Mesendoderm (in vitro differentiated cells): ENCODE measurements at regions not wholly inside any gene's neighbourhood (a gene's known extent, or its start where the extent isn't known, plus 50 kb on each side); places are given as distances from the start of the nearest gene placed in this dataset.

ENCODE experiments used
- DNase-seq: peaks from one replicate; pipeline ENCODE4 v3.0.0; 2013
- H2AK5ac ChIP-seq: 2 replicates; pipeline ENCODE4 v1.6.1; 2013; ENCODE audit warnings: low read length, inconsistent platforms
- H2BK120ac ChIP-seq: 2 replicates; pipeline ENCODE4 v1.6.1; 2013; ENCODE audit warnings: low read depth, mild to moderate bottlenecking, low read length, moderate library complexity, mixed read lengths
- H2BK15ac ChIP-seq: replicated peaks from 2 replicates; pipeline ENCODE4 v1.6.1; 2013; ENCODE audit warnings: low read depth, mild to moderate bottlenecking, moderate library complexity
- H2BK5ac ChIP-seq: 2 replicates; pipeline ENCODE4 v1.6.1; 2013; ENCODE audit warnings: low read length, inconsistent platforms
- H3K18ac ChIP-seq: 2 replicates; pipeline ENCODE4 v1.6.1; 2013; ENCODE audit warnings: mild to moderate bottlenecking, low read length, mixed read lengths
- H3K23ac ChIP-seq: one replicate; pipeline ENCODE4 v1.6.1; 2013; ENCODE audit warnings: low read length
- H3K27ac ChIP-seq: 2 replicates; pipeline ENCODE4 v1.5.1; 2013; ENCODE audit warnings: low read depth, mild to moderate bottlenecking, inconsistent platforms, low read length, moderate library complexity
- H3K27me3 ChIP-seq: 2 replicates; pipeline ENCODE4 v1.6.1; 2013; ENCODE audit warnings: low read length, control low read depth, mild to moderate bottlenecking, inconsistent platforms; ENCODE audit not compliant: insufficient read depth, poor library complexity
- H3K36me3 ChIP-seq: 2 replicates; pipeline ENCODE4 v1.6.1; 2013; ENCODE audit warnings: low read length, inconsistent platforms; ENCODE audit not compliant: control insufficient read depth, insufficient read depth
- H3K4ac ChIP-seq: one replicate; pipeline ENCODE4 v1.6.1; 2013; ENCODE audit warnings: low read depth, mild to moderate bottlenecking, low read length, moderate library complexity
- H3K4me1 ChIP-seq: 2 replicates; pipeline ENCODE4 v1.6.1; 2013; ENCODE audit warnings: low read depth, low read length, inconsistent platforms; ENCODE audit not compliant: control insufficient read depth
- H3K4me2 ChIP-seq: 2 replicates; pipeline ENCODE4 v1.6.1; 2013; ENCODE audit warnings: low read length
- H3K4me3 ChIP-seq: 2 replicates; pipeline ENCODE4 v1.5.1; 2013; ENCODE audit warnings: mild to moderate bottlenecking, low read length
- H3K56ac ChIP-seq: one replicate; pipeline ENCODE4 v1.6.1; 2013; ENCODE audit warnings: low read length
- H3K79me1 ChIP-seq: 2 replicates; pipeline ENCODE4 v1.6.1; 2013; ENCODE audit warnings: low read length, inconsistent platforms
- H3K79me2 ChIP-seq: 2 replicates; pipeline ENCODE4 v1.6.1; 2013; ENCODE audit warnings: mild to moderate bottlenecking, low read length; ENCODE audit not compliant: control insufficient read depth, insufficient read depth
- H3K9ac ChIP-seq: 2 replicates; pipeline ENCODE4 v1.6.1; 2013; ENCODE audit warnings: low read length, inconsistent platforms
- H4K5ac ChIP-seq: one replicate; pipeline ENCODE4 v1.6.1; 2013; ENCODE audit warnings: low read length
- H4K8ac ChIP-seq: one replicate; pipeline ENCODE4 v1.6.1; 2013; ENCODE audit warnings: low read depth, mild to moderate bottlenecking, control low read depth, low read length, moderate library complexity
- WGBS: extraction: QIAGEN DNeasy Blood & Tissue Kit; methylation state at CpG from one replicate; pipeline ENCODE4 v1.1.7; 2013; ENCODE audit warnings: low lambda C conversion rate, missing lambda C conversion rate; ENCODE audit not compliant: insufficient coverage; ENCODE audit errors: extremely low coverage; 5-methylcytosine and 5-hydroxymethylcytosine counted together

- H2AK5ac ChIP-seq, result no peak overlapping the region
- H3K4me1 ChIP-seq, result no peaks in the 10 kb centered on the region
- no peak overlapping the region for H3K4ac ChIP-seq
- no peak for DNase-seq
- whole genome bisulfite sequencing, result no CpG with 5 or more reads among the region's 1 CpG
- no peak overlapping the region for H3K4me3 ChIP-seq
- no peaks in the 10 kb centered on the region for H3K79me2 ChIP-seq
- no peaks in the 10 kb centered on the region for H3K27me3 ChIP-seq
- no peak overlapping the region for H3K27ac ChIP-seq
- no peak overlapping the region for H3K9ac ChIP-seq
- no peaks in the 10 kb centered on the region for H3K36me3 ChIP-seq
- no peaks in the 10 kb centered on the region for H3K79me1 ChIP-seq
- H3K56ac ChIP-seq, result no peak overlapping the region
- H2BK15ac ChIP-seq, result no peak overlapping the region
- no peak overlapping the region for H3K23ac ChIP-seq
- no peak overlapping the region for H3K18ac ChIP-seq
- H3K4me2 ChIP-seq, result no peak overlapping the region
- no peak overlapping the region for H4K8ac ChIP-seq
- no peak overlapping the region for H2BK120ac ChIP-seq
- H4K5ac ChIP-seq, result no peak overlapping the region
- no peak overlapping the region for H2BK5ac ChIP-seq
These were observed 701.7 kb downstream of the RWDD3 start for GRCh38 chr1:95935719-95936118.

GRCh38 chr1:95941121-95941798, 707.2 kb downstream of the RWDD3 start:
- no peak overlapping the region for H4K5ac ChIP-seq
- H3K18ac ChIP-seq, result no peak overlapping the region
- no peaks in the 10 kb centered on the region for H3K4me1 ChIP-seq
- no peaks in the 10 kb centered on the region for H3K36me3 ChIP-seq
- no peak overlapping the region for H3K27ac ChIP-seq
- no peak overlapping the region for H3K9ac ChIP-seq
- H3K27me3 ChIP-seq, result no peaks in the 10 kb centered on the region
- H4K8ac ChIP-seq, result no peak overlapping the region
- no peak overlapping the region for H2BK15ac ChIP-seq
- no peak overlapping the region for H3K4me3 ChIP-seq
- no peaks in the 10 kb centered on the region for H3K79me2 ChIP-seq
- no peak overlapping the region for H3K4ac ChIP-seq
- no peak overlapping the region for H2BK5ac ChIP-seq
- H3K79me1 ChIP-seq, result no peaks in the 10 kb centered on the region
- H2BK120ac ChIP-seq, result no peak overlapping the region
- H2AK5ac ChIP-seq, result no peak overlapping the region
- H3K23ac ChIP-seq, result no peak overlapping the region
- DNase-seq, result no peak
- no peak overlapping the region for H3K4me2 ChIP-seq
- H3K56ac ChIP-seq, result no peak overlapping the region
- WGBS, result no CpG with 5 or more reads among the region's 3 CpGs

- Histone ChIP-seq H3K4me2 (no peak overlapping the region), H2BK15ac (no peak overlapping the region), H3K27me3 (no peaks in the 10 kb centered on the region), H4K5ac (no peak overlapping the region), H4K8ac (no peak overlapping the region), H3K79me1 (no peaks in the 10 kb centered on the region), H3K18ac (no peak overlapping the region), H3K79me2 (no peaks in the 10 kb centered on the region), H3K27ac (no peak overlapping the region), H2AK5ac (no peak overlapping the region), H2BK5ac (no peak overlapping the region), H3K36me3 (no peaks in the 10 kb centered on the region), H3K56ac (no peak overlapping the region), H3K4me1 (no peaks in the 10 kb centered on the region), H3K9ac (no peak overlapping the region), H3K4ac (no peak overlapping the region), H3K4me3 (no peak overlapping the region), H2BK120ac (no peak overlapping the region), H3K23ac (no peak overlapping the region)
- peak; percentile 81 for DNase-seq
These were observed 714.0 kb downstream of the RWDD3 start for GRCh38 chr1:95948023-95948422.

- H3K4me3 ChIP-seq, result no peak overlapping the region
- H3K4me2 ChIP-seq, result no peak overlapping the region
- no peaks in the 10 kb centered on the region for H3K79me1 ChIP-seq
- H3K36me3 ChIP-seq, result no peaks in the 10 kb centered on the region
- H3K18ac ChIP-seq, result peak overlapping the region; percentile 51
- no peak overlapping the region for H3K27ac ChIP-seq
- no peak overlapping the region for H4K8ac ChIP-seq
- no peak overlapping the region for H2BK5ac ChIP-seq
- H3K9ac ChIP-seq, result no peak overlapping the region
- no peak overlapping the region for H3K56ac ChIP-seq
- no peak overlapping the region for H3K23ac ChIP-seq
- peak; percentile 13 for DNase-seq
- no peaks in the 10 kb centered on the region for H3K4me1 ChIP-seq
- H3K79me2 ChIP-seq, result no peaks in the 10 kb centered on the region
- peak overlapping the region; percentile 16 for H3K4ac ChIP-seq
- H2BK120ac ChIP-seq, result no peak overlapping the region
- WGBS, result no CpG with 5 or more reads among the region's 12 CpGs
- no peaks in the 10 kb centered on the region for H3K27me3 ChIP-seq
- H2BK15ac ChIP-seq, result peak overlapping the region; percentile 85
- H4K5ac ChIP-seq, result no peak overlapping the region
- H2AK5ac ChIP-seq, result no peak overlapping the region
These were observed 717.5 kb downstream of the RWDD3 start for GRCh38 chr1:95951371-95952102.

- H3K4me1 ChIP-seq, result no peaks in the 10 kb centered on the region
- no peak overlapping the region for H3K9ac ChIP-seq
- DNase-seq, result peak; percentile 56
- no peaks in the 10 kb centered on the region for H3K79me1 ChIP-seq
- no peak overlapping the region for H3K4ac ChIP-seq
- H2BK120ac ChIP-seq, result no peak overlapping the region
- WGBS, result no CpG with 5 or more reads among the region's 4 CpGs
- no peak overlapping the region for H3K56ac ChIP-seq
- no peak overlapping the region for H2AK5ac ChIP-seq
- H2BK5ac ChIP-seq, result no peak overlapping the region
- H3K36me3 ChIP-seq, result no peaks in the 10 kb centered on the region
- H3K4me2 ChIP-seq, result no peak overlapping the region
- H3K27me3 ChIP-seq, result no peaks in the 10 kb centered on the region
- no peaks in the 10 kb centered on the region for H3K79me2 ChIP-seq
- H2BK15ac ChIP-seq, result no peak overlapping the region
- H4K5ac ChIP-seq, result no peak overlapping the region
- no peak overlapping the region for H3K18ac ChIP-seq
- H4K8ac ChIP-seq, result no peak overlapping the region
- H3K4me3 ChIP-seq, result no peak overlapping the region
- H3K27ac ChIP-seq, result no peak overlapping the region
- H3K23ac ChIP-seq, result no peak overlapping the region
These were observed 719.0 kb downstream of the RWDD3 start for GRCh38 chr1:95953015-95953414.
